WERI-Rb-1 (cell line): ENCODE measurements at regions not wholly inside any gene's neighbourhood (a gene's known extent, or its start where the extent isn't known, plus 50 kb on each side); places are given as distances from the start of the nearest gene placed in this dataset.

Experiments used
- DNase-seq: peaks from one replicate; pipeline ENCODE4 v3.0.0-alpha.2; 2020
- H3K27ac ChIP-seq: fragments of 250-450 bp; sonication (Bioruptor Pico); 2 replicates; pipeline ENCODE4 v1.5.1; 2020; ENCODE audit warnings: mild to moderate bottlenecking, moderate library complexity
- H3K27me3 ChIP-seq: fragments of 250-450 bp; sonication (Bioruptor Pico); 2 replicates; pipeline ENCODE4 v1.5.1; 2021; ENCODE audit warnings: mild to moderate bottlenecking, low read depth, moderate library complexity; ENCODE audit not compliant: insufficient read depth, severe bottlenecking
- H3K36me3 ChIP-seq: fragments of 250-450 bp; sonication (Bioruptor Pico); 2 replicates; pipeline ENCODE4 v1.5.1; 2020; ENCODE audit warnings: mild to moderate bottlenecking, moderate library complexity
- H3K4me3 ChIP-seq: 2 replicates; pipeline ENCODE4 v1.5.1; 2011; ENCODE audit warnings: low read depth, mild to moderate bottlenecking, control low read depth, low read length
- H3K9me3 ChIP-seq: fragments of 250-450 bp; sonication (Bioruptor Pico); 2 replicates; pipeline ENCODE4 v1.5.1; 2021; ENCODE audit warnings: mild to moderate bottlenecking, moderate library complexity; ENCODE audit not compliant: severe bottlenecking
- CTCF ChIP-seq: IDR thresholded peaks from 2 replicates; pipeline ENCODE4 v1.5.1; 2011; ENCODE audit warnings: low read depth, mild to moderate bottlenecking, control low read depth, inconsistent platforms, low read length

GRCh38 chr1:157893686-157894085 is 52.1 kb upstream of the CD5L start:
- no peak overlapping the region for H3K27ac ChIP-seq
- TF ChIP-seq CTCF = no peak
- H3K27me3 ChIP-seq = peaks cover 90% of the 10 kb centered on the region
- H3K9me3 ChIP-seq = peaks cover 7% of the 10 kb centered on the region
- no peak for DNase-seq
- H3K4me3 ChIP-seq = no peak overlapping the region
- H3K36me3 ChIP-seq = no peaks in the 10 kb centered on the region

GRCh38 chr1:157894613-157895165 is 53.1 kb upstream of the CD5L start:
- no peak overlapping the region for H3K4me3 ChIP-seq
- no peak for TF ChIP-seq CTCF
- peaks cover 7% of the 10 kb centered on the region for H3K9me3 ChIP-seq
- peaks cover 85% of the 10 kb centered on the region for H3K27me3 ChIP-seq
- no peak overlapping the region for H3K27ac ChIP-seq
- H3K36me3 ChIP-seq = no peaks in the 10 kb centered on the region
- no peak for DNase-seq

- DNase-seq = no peak
- no peak overlapping the region for H3K27ac ChIP-seq
- TF ChIP-seq CTCF = no peak
- H3K9me3 ChIP-seq = peaks cover 4% of the 10 kb centered on the region
- peaks cover 61% of the 10 kb centered on the region for H3K27me3 ChIP-seq
- H3K36me3 ChIP-seq = no peaks in the 10 kb centered on the region
- no peak overlapping the region for H3K4me3 ChIP-seq
These were observed 68.7 kb upstream of the CD5L start for GRCh38 chr1:157910270-157910669.

GRCh38 chr1:157915859-157916258 is 74.3 kb upstream of the CD5L start:
- no peaks in the 10 kb centered on the region for H3K9me3 ChIP-seq
- no peak for DNase-seq
- H3K27ac ChIP-seq = no peak overlapping the region
- no peak for TF ChIP-seq CTCF
- no peaks in the 10 kb centered on the region for H3K36me3 ChIP-seq
- no peak overlapping the region for H3K4me3 ChIP-seq
- peaks cover 86% of the 10 kb centered on the region for H3K27me3 ChIP-seq

- Histone ChIP-seq H3K9me3 (no peaks in the 10 kb centered on the region), H3K27ac (no peak overlapping the region), H3K36me3 (no peaks in the 10 kb centered on the region), H3K27me3 (peaks cover 87% of the 10 kb centered on the region), H3K4me3 (no peak overlapping the region)
- DNase-seq = no peak
- TF ChIP-seq CTCF = no peak
These were observed 75.4 kb upstream of the CD5L start for GRCh38 chr1:157916887-157917570.

- Histone ChIP-seq H3K27me3 (peaks cover 91% of the 10 kb centered on the region), H3K9me3 (no peaks in the 10 kb centered on the region), H3K27ac (no peak overlapping the region), H3K36me3 (no peaks in the 10 kb centered on the region), H3K4me3 (no peak overlapping the region)
- no peak for TF ChIP-seq CTCF
- DNase-seq = no peak
These were observed 72.7 kb upstream of the KIRREL1 start for GRCh38 chr1:157920748-157921147.
